GM12891 (cell line): ENCODE measurements at regions not wholly inside any gene's neighbourhood (a gene's known extent, or its start where the extent isn't known, plus 50 kb on each side); places are given as distances from the start of the nearest gene placed in this dataset.
"Not testable (repeated sequence)": the region's sequence is repeated elsewhere in the genome, so short reads cannot be mapped to it uniquely, and the experiment has no call there.

Experiments used
- DNase-seq: peaks from one replicate; pipeline ENCODE4 v3.0.0; 2011; ENCODE audit warnings: low spot score; ENCODE audit not compliant: insufficient read length
- FAIRE-seq: peaks from 2 replicates; lab custom pipeline; 2011; peaks lifted over from hg19 to GRCh38; lab: Jason Lieb, UNC
- PAX5 ChIP-seq: IDR thresholded peaks from 2 replicates; pipeline ENCODE4 v1.6.1; 2011; ENCODE audit warnings: low read length, moderate library complexity, mild to moderate bottlenecking; ENCODE audit not compliant: insufficient read depth, severe bottlenecking
- POLR2A ChIP-seq: IDR thresholded peaks from 2 replicates; pipeline ENCODE4 v1.6.1; 2011; ENCODE audit warnings: low read depth, low read length, control low read depth
- POLR2AphosphoS5 ChIP-seq: IDR thresholded peaks from 2 replicates; pipeline ENCODE4 v1.6.1; 2011; ENCODE audit warnings: low read depth, low read length, control low read depth
- POU2F2 ChIP-seq: IDR thresholded peaks from 2 replicates; pipeline ENCODE4 v1.6.1; 2011; ENCODE audit warnings: low read depth, mild to moderate bottlenecking, control low read depth, low read length, moderate library complexity
- SPI1 ChIP-seq: IDR thresholded peaks from 2 replicates; pipeline ENCODE4 v1.6.1; 2011; ENCODE audit warnings: low read depth, low read length, control low read depth
- TAF1 ChIP-seq: IDR thresholded peaks from 2 replicates; pipeline ENCODE4 v1.6.1; 2011; ENCODE audit warnings: low read depth, low read length, control low read depth

GRCh38 chr2:36302911-36303310 is 52.7 kb upstream of the CRIM1 start:
- DNase-seq (no peak), FAIRE-seq (no peak)
- TF ChIP-seq SPI1 (no peak), TAF1 (no peak), POU2F2 (no peak), POLR2AphosphoS5 (no peak), PAX5 (no peak), POLR2A (no peak)

GRCh38 chr2:36301843-36302242 is 53.7 kb upstream of the CRIM1 start:
- no peak for DNase-seq
- no peak for FAIRE-seq
- no peak for TF ChIP-seq TAF1
- TF ChIP-seq SPI1, result no peak
- TF ChIP-seq POLR2AphosphoS5, result no peak
- no peak for TF ChIP-seq PAX5
- no peak for TF ChIP-seq POLR2A
- no peak for TF ChIP-seq POU2F2

- no peak for DNase-seq
- FAIRE-seq, result no peak
- TF ChIP-seq SPI1 (no peak), POLR2AphosphoS5 (no peak), POU2F2 (no peak), TAF1 (no peak), POLR2A (no peak), PAX5 (no peak)
Measured at GRCh38 chr2:36300697-36301096, 54.9 kb upstream of the CRIM1 start.

- TF ChIP-seq TAF1, result no peak
- TF ChIP-seq POU2F2, result no peak
- no peak for TF ChIP-seq SPI1
- TF ChIP-seq PAX5, result no peak
- no peak for TF ChIP-seq POLR2A
- TF ChIP-seq POLR2AphosphoS5, result no peak
- DNase-seq, result no peak
- FAIRE-seq, result no peak
Measured at GRCh38 chr2:36296798-36297197, 58.8 kb upstream of the CRIM1 start.

GRCh38 chr2:36294316-36294721 is 61.3 kb upstream of the CRIM1 start:
- no peak for TF ChIP-seq POLR2A
- TF ChIP-seq TAF1, result no peak
- no peak for TF ChIP-seq POU2F2
- DNase-seq, result no peak
- no peak for FAIRE-seq

- no peak for TF ChIP-seq POU2F2
- no peak for TF ChIP-seq SPI1
- no peak for TF ChIP-seq POLR2AphosphoS5
- TF ChIP-seq POLR2A, result no peak
- TF ChIP-seq PAX5, result no peak
- no peak for TF ChIP-seq TAF1
- FAIRE-seq (no peak), DNase-seq (no peak)
Measured at GRCh38 chr2:36290306-36290856, 65.2 kb upstream of the CRIM1 start.

GRCh38 chr2:36289731-36290130 is 65.8 kb upstream of the CRIM1 start:
- no peak for TF ChIP-seq TAF1
- no peak for TF ChIP-seq SPI1
- FAIRE-seq (no peak), DNase-seq (no peak)

- no peak for TF ChIP-seq POLR2A
- DNase-seq (no peak), FAIRE-seq (peak; percentile 35)
Measured at GRCh38 chr2:36287363-36288275, 68.0 kb upstream of the CRIM1 start.

GRCh38 chr2:36279506-36279905 is 76.1 kb upstream of the CRIM1 start:
- not testable (repeated sequence) for DNase-seq, FAIRE-seq

GRCh38 chr2:36277881-36278523 is 77.6 kb upstream of the CRIM1 start:
- no peak for DNase-seq
- no peak for TF ChIP-seq TAF1
- TF ChIP-seq POLR2AphosphoS5, result no peak
- TF ChIP-seq POU2F2, result no peak
- no peak for TF ChIP-seq SPI1
- TF ChIP-seq PAX5, result no peak
- no peak for TF ChIP-seq POLR2A
- FAIRE-seq, result no peak

- no peak for TF ChIP-seq PAX5
- TF ChIP-seq POLR2AphosphoS5, result no peak
- TF ChIP-seq POU2F2, result no peak
- TF ChIP-seq POLR2A, result no peak
- no peak for TF ChIP-seq SPI1
- TF ChIP-seq TAF1, result no peak
- DNase-seq (no peak), FAIRE-seq (no peak)
Measured at GRCh38 chr2:36277146-36277808, 78.3 kb upstream of the CRIM1 start.
